Kidney (tissue), 13 donors: ENCODE measurements at regions not wholly inside any gene's neighbourhood (a gene's known extent, or its start where the extent isn't known, plus 50 kb on each side); places are given as distances from the start of the nearest gene placed in this dataset.

Experiments used
- DNase-seq, 5 donors: peaks; one replicate each; pipeline ENCODE4 v3.0.0-alpha.2; 2013 to 2020
- FAIRE-seq: peaks from 2 replicates; lab custom pipeline; 2012; peaks lifted over from hg19 to GRCh38; lab: Jason Lieb, UNC
- H3K27ac ChIP-seq, 2 donors: one replicate each; pipeline ENCODE4 v1.7.0; 2013; ENCODE audit warnings: low read depth in 2 of 2, low read length in 2 of 2, inconsistent platforms in 1 of 2
- H3K27me3 ChIP-seq: one replicate; pipeline ENCODE4 v1.7.1; 2013; ENCODE audit warnings: low read length, inconsistent platforms; ENCODE audit not compliant: control insufficient read depth, insufficient read depth
- H3K36me3 ChIP-seq, 3 donors: one replicate each; pipeline versions ENCODE4 v1.7.0 to v1.7.1; 2013; ENCODE audit warnings: low read length in 3 of 3, control low read depth in 1 of 3, inconsistent platforms in 1 of 3; ENCODE audit not compliant: insufficient read depth in 3 of 3, control insufficient read depth in 2 of 3
- H3K4me1 ChIP-seq, 3 donors: one replicate each; pipeline versions ENCODE4 v1.7.0 to v1.7.1; 2013; ENCODE audit warnings: low read length in 3 of 3, inconsistent platforms in 1 of 3, low read depth in 1 of 3; ENCODE audit not compliant: control insufficient read depth in 2 of 3, insufficient read depth in 2 of 3
- H3K4me3 ChIP-seq, 3 donors: one replicate each; pipeline versions ENCODE4 v1.7.0 to v1.8.1; 2013; ENCODE audit warnings: low read length in 3 of 3, control low read depth in 1 of 3, inconsistent platforms in 1 of 3
- H3K9ac ChIP-seq, 3 donors: one replicate each; pipeline versions ENCODE4 v1.7.0 to v1.7.1; 2013; ENCODE audit warnings: low read length in 3 of 3, control low read depth in 1 of 3, inconsistent platforms in 1 of 3
- H3K9me3 ChIP-seq, 3 donors: one replicate each; pipeline versions ENCODE4 v1.7.0 to v1.7.1; 2013; ENCODE audit warnings: low read length in 3 of 3, control low read depth in 1 of 3, inconsistent platforms in 1 of 3; ENCODE audit not compliant: control insufficient read depth in 2 of 3, insufficient read depth in 1 of 3
- intact Hi-C: fragments of 100-400 bp; cut with DNase I; formaldehyde crosslinking; loops from one replicate; pipeline ENCODE4 v1.11.1; 2022
- TF ChIP-seq, protein P1 (sequence below): IDR thresholded peaks from 3 replicates; pipeline ENCODE4 v1.5.1; 2012; ENCODE audit warnings: mild to moderate bottlenecking, moderate library complexity, borderline replicate concordance; ENCODE audit not compliant: insufficient read depth; ENCODE audit errors: extremely low read depth
- donor health status: control.
- donor health status: control.
- donor health status: control.
- donor health status: control.
- donor health status: control.
- donor health status: DM: yes; HTN: yes; CAD: no.
- donor health status: Normal renal cell carcinoma (clear cell type).

DNA sequence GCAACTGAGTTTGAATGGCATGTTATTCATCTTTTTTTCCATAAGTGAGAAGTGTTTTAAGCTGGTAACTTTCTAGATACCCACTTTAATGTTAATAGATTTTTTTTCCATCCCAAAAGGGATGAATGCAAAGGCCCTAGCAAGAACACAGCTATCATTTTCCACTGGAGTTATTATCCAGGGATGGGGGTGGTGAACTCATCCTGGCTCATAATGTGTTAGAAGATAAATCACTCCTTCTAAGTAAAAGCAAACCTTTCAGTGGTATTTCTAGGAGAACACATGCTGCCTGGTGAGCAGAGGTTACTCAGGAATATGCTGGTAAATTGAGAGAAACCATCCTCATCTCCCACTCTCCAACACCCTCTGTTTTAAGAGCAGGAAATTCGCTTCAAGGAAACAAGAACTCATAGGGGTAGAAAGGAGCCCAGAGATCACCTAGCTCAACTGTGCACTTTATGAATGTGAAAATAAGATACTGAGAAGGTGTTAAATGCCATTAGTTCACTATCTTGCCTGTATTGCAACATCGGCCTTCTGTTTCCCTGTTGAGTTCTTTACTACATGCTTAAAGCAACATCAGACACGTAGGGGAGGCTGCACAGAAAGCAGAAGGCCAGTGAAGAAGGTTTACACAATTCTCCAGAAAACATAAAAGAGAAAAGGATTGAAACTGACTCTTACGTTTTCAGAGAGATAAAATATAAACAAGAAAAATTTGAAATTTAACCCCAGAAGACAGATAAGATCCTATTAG lies 264.0 kb upstream of the PRKCQ start:
- Histone ChIP-seq H3K4me1 (no peaks in the 10 kb centered on the region), H3K27me3 (no peaks in the 10 kb centered on the region), H3K27ac (no peak overlapping the region), H3K9ac (no peak overlapping the region), H3K9me3 (peaks cover 0 to 2% (median 0%) of the 10 kb centered on the region in 3 donors), H3K36me3 (no peaks in the 10 kb centered on the region), H3K4me3 (no peak overlapping the region)
- no peak for FAIRE-seq
- DNase-seq: peak in 1 of 5 donors; percentile 20
- TF ChIP-seq, protein P1, sequence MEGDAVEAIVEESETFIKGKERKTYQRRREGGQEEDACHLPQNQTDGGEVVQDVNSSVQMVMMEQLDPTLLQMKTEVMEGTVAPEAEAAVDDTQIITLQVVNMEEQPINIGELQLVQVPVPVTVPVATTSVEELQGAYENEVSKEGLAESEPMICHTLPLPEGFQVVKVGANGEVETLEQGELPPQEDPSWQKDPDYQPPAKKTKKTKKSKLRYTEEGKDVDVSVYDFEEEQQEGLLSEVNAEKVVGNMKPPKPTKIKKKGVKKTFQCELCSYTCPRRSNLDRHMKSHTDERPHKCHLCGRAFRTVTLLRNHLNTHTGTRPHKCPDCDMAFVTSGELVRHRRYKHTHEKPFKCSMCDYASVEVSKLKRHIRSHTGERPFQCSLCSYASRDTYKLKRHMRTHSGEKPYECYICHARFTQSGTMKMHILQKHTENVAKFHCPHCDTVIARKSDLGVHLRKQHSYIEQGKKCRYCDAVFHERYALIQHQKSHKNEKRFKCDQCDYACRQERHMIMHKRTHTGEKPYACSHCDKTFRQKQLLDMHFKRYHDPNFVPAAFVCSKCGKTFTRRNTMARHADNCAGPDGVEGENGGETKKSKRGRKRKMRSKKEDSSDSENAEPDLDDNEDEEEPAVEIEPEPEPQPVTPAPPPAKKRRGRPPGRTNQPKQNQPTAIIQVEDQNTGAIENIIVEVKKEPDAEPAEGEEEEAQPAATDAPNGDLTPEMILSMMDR: no peak
- intact Hi-C loops: no loop called here

DNA sequence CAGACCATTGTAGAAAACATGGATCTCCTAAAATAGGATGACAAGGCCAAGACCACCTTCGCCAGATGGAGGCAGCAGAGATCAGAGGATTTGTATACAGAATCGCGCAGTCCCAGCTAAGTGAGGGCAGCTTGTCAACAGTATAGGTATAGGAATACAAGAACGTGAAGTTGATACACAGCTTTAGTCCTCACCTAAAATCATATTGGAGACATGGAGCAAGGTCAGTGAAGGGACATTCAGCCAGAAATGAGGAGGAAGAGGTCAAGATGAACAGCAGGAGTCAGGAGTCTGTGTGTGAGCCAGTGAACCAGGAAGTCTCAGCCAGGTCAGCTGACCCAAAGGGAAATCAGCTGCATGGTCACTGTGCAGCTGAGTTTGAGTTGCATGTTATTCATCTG lies 263.4 kb upstream of the PRKCQ start:
- H3K4me3 ChIP-seq: no peak overlapping the region
- intact Hi-C loops: no loop called here
- FAIRE-seq (no peak), DNase-seq (peak in 1 of 5 donors; percentile 14)
- no peaks in the 10 kb centered on the region for H3K4me1 ChIP-seq
- H3K9ac ChIP-seq: no peak overlapping the region
- H3K36me3 ChIP-seq: no peaks in the 10 kb centered on the region
- H3K27ac ChIP-seq: no peak overlapping the region
- no peaks in the 10 kb centered on the region for H3K27me3 ChIP-seq
- TF ChIP-seq, protein P1: no peak
- peaks cover 0 to 2% (median 0%) of the 10 kb centered on the region in 3 donors for H3K9me3 ChIP-seq

DNA sequence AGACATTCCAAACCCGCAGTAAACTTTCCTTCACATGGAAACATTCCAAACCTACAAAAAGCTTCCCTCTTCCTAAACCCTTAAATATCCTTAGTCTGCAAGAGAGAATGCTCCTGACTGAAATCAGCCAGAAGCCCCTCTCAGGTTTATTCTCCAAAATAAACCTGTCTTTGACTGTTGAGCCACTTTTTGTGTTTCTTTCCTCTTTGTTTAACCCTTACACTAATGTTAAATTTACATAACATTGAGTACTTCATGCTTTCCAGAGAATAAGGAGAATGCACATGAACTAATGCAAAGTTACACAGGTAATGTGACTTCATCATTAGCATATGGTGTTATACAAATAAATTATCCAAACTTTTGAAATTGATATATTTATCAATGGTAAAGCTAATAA lies 262.6 kb upstream of the PRKCQ start:
- FAIRE-seq: no peak
- no peak overlapping the region for H3K4me3 ChIP-seq
- TF ChIP-seq, protein P1: no peak
- no peak for DNase-seq
- no peaks in the 10 kb centered on the region for H3K36me3 ChIP-seq
- no peak overlapping the region for H3K9ac ChIP-seq
- H3K9me3 ChIP-seq: peaks cover 0 to 2% (median 0%) of the 10 kb centered on the region in 3 donors
- no peaks in the 10 kb centered on the region for H3K4me1 ChIP-seq
- H3K27me3 ChIP-seq: no peaks in the 10 kb centered on the region
- intact Hi-C loops: no loop called here
- H3K27ac ChIP-seq: no peak overlapping the region
